ENCODE measurements at regions not wholly inside any gene's neighbourhood (a gene's known extent, or its start where the extent isn't known, plus 50 kb on each side); places are given as distances from the start of the nearest gene placed in this dataset.

GRCh38 chr4:42315231-42315630, 82.1 kb upstream of the SHISA3 start:
- TF ChIP-seq EZH2 (IDR thresholded peaks at IDR 0.05; ENCODE audit: insufficient read depth, poor library complexity, severe bottlenecking) (no peak), EZH2phosphoT487 (IDR thresholded peaks at IDR 0.05; ENCODE audit: insufficient read depth, low read depth) (no peak)

All from GM23248 (cell line).